SK-N-SH (cell line): ENCODE measurements at regions not wholly inside any gene's neighbourhood (a gene's known extent, or its start where the extent isn't known, plus 50 kb on each side); places are given as distances from the start of the nearest gene placed in this dataset.

Experiments
- CTCF ChIA-PET: fragments of 300-600, 350-600 bp; formaldehyde crosslinking; extraction: SDS; loops from one replicate; lab custom pipeline; 2021; lab: Yijun Ruan, JAX
- POLR2A ChIA-PET: fragments of 350-600 bp; sonication (Branson Sonifier 250); formaldehyde crosslinking; extraction: SDS; loops from one replicate; lab custom pipeline; 2020; ENCODE audit warnings: antibody characterized with exemption, inconsistent platforms; lab: Yijun Ruan, JAX
- DNase-seq: peaks from one replicate; pipeline ENCODE4 v3.0.0; 2012
- H2AFZ ChIP-seq: fragments of 200-600 bp; sonication (generic); 2 replicates; pipeline ENCODE4 v1.8.1; 2016; ENCODE audit warnings: antibody characterized with exemption, mild to moderate bottlenecking, low read depth
- H3F3A ChIP-seq: fragments of 200-600 bp; sonication (generic); replicated peaks from 2 replicates; pipeline ENCODE3; 2016; ENCODE audit warnings: antibody characterized with exemption, mild to moderate bottlenecking; ENCODE audit not compliant: insufficient read depth
- H3K27ac ChIP-seq, 2 experiments: fragments of 200-500 bp in 1 of 2; fragments of 200-600 bp in 1 of 2; sonication (Bioruptor generic) in 1 of 2; sonication (generic), shearing (Covaris generic) in 1 of 2; 2 replicates each; pipeline versions ENCODE4 v1.5.1 to v1.6.1; 2014 to 2016; ENCODE audit warnings: low read depth in 2 of 2, inconsistent platforms in 1 of 2, low read length in 1 of 2, mild to moderate bottlenecking in 1 of 2, mixed read lengths in 1 of 2
- H3K27me3 ChIP-seq: fragments of 200-600 bp; sonication (generic), shearing (Covaris generic); 2 replicates; pipeline ENCODE4 v1.6.1; 2016; ENCODE audit warnings: mixed run types; ENCODE audit not compliant: insufficient read depth
- H3K36me3 ChIP-seq, 2 experiments: fragments of 200-500 bp in 1 of 2; fragments of 200-600 bp in 1 of 2; sonication (Bioruptor generic) in 1 of 2; sonication (generic) in 1 of 2; replicated peaks in 1 of 2; 2 replicates each; pipeline versions ENCODE3 to v1.5.1; 2014 to 2016; ENCODE audit warnings: low read length in 1 of 2, mild to moderate bottlenecking in 1 of 2; ENCODE audit not compliant: insufficient read depth in 2 of 2, control insufficient read depth in 1 of 2
- H3K4me1 ChIP-seq, 2 experiments: fragments of 200-500 bp in 1 of 2; fragments of 200-600 bp in 1 of 2; sonication (Bioruptor generic) in 1 of 2; sonication (generic), shearing (Covaris generic) in 1 of 2; 2 replicates each; pipeline versions ENCODE4 v1.5.1 to v1.6.1; 2014 to 2016; ENCODE audit warnings: low read depth in 1 of 2, low read length in 1 of 2, mixed run types in 1 of 2; ENCODE audit not compliant: insufficient read depth in 2 of 2, control insufficient read depth in 1 of 2
- H3K4me2 ChIP-seq: fragments of 200-600 bp; sonication (generic), shearing (Covaris generic); 2 replicates; pipeline ENCODE4 v1.6.1; 2017; ENCODE audit warnings: mixed run types
- H3K4me3 ChIP-seq, 2 experiments: fragments of 200-500 bp in 1 of 2; fragments of 200-600 bp in 1 of 2; sonication (Bioruptor generic) in 1 of 2; sonication (generic), shearing (Covaris generic) in 1 of 2; 2 replicates each; pipeline versions ENCODE4 v1.5.1 to v1.8.1; 2014 to 2016; ENCODE audit warnings: low read depth in 2 of 2, inconsistent platforms in 1 of 2, low read length in 1 of 2, mild to moderate bottlenecking in 1 of 2, mixed read lengths in 1 of 2, moderate library complexity in 1 of 2
- H3K79me2 ChIP-seq: fragments of 200-600 bp; sonication (generic); 2 replicates; pipeline ENCODE4 v1.8.1; 2017; ENCODE audit warnings: mild to moderate bottlenecking; ENCODE audit not compliant: insufficient read depth
- H3K9ac ChIP-seq: fragments of 200-600 bp; sonication (generic); 2 replicates; pipeline ENCODE4 v1.6.1; 2017; ENCODE audit warnings: mixed run types
- H3K9me2 ChIP-seq: fragments of 200-600 bp; sonication (generic); 2 replicates; pipeline ENCODE4 v1.6.1; 2017; ENCODE audit warnings: mixed run types
- H3K9me3 ChIP-seq: fragments of 200-600 bp; sonication (generic); 2 replicates; pipeline ENCODE4 v1.6.1; 2017; ENCODE audit warnings: mixed run types, mild to moderate bottlenecking, moderate library complexity
- H4K20me1 ChIP-seq: fragments of 200-600 bp; sonication (generic); 2 replicates; pipeline ENCODE4 v1.6.1; 2017; ENCODE audit warnings: mild to moderate bottlenecking, mixed run types; ENCODE audit not compliant: insufficient read depth
- ELF1 ChIP-seq: IDR thresholded peaks from 2 replicates; pipeline ENCODE4 v1.4.0; 2012
- FOSL2 ChIP-seq: IDR thresholded peaks from 2 replicates; pipeline ENCODE4 v1.4.0; 2012; ENCODE audit warnings: low read depth, mild to moderate bottlenecking, moderate library complexity, borderline replicate concordance
- FOXJ3 ChIP-seq: sonication (generic); formaldehyde crosslinking; IDR thresholded peaks from 2 replicates; pipeline ENCODE4 v1.5.1; 2020; ENCODE audit warnings: mild to moderate bottlenecking, missing genetic modification reagents
- JUND ChIP-seq: IDR thresholded peaks from 2 replicates; pipeline ENCODE4 v1.4.0; 2012
- MXI1 ChIP-seq: IDR thresholded peaks from 2 replicates; pipeline ENCODE4 v1.6.1; 2012; ENCODE audit warnings: mild to moderate bottlenecking, low read depth, low read length, improper control_type of control experiment
- NFIC ChIP-seq: IDR thresholded peaks from 2 replicates; pipeline ENCODE4 v1.4.0; 2012; ENCODE audit warnings: borderline replicate concordance
- NRF1 ChIP-seq: IDR thresholded peaks from 2 replicates; pipeline ENCODE4 v1.6.1; 2012; ENCODE audit warnings: low read depth, mild to moderate bottlenecking, low read length
- RCOR1 ChIP-seq: fragments of 150-350 bp; IDR thresholded peaks from 2 replicates; pipeline ENCODE4 v1.6.1; 2017; ENCODE audit warnings: antibody characterized with exemption, low read length
- RFX5 ChIP-seq: IDR thresholded peaks from 2 replicates; pipeline ENCODE4 v1.6.1; 2012; ENCODE audit warnings: mild to moderate bottlenecking, improper control_type of control experiment, low read length
- SIN3A ChIP-seq: IDR thresholded peaks from 2 replicates; pipeline ENCODE4 v1.6.1; 2012; ENCODE audit warnings: low read depth, mild to moderate bottlenecking, low read length, moderate library complexity, borderline replicate concordance
- TCF12 ChIP-seq: IDR thresholded peaks from 2 replicates; pipeline ENCODE4 v1.4.0; 2012
- WGBS: methylation state at CpG from one replicate; pipeline ENCODE4 v1.1.6; 2017; ENCODE audit warnings: low lambda C conversion rate; 5-methylcytosine and 5-hydroxymethylcytosine counted together
- TF ChIP-seq, protein P1 (sequence below): fragments of 150-350 bp; IDR thresholded peaks from 2 replicates; pipeline ENCODE4 v1.6.1; 2016; ENCODE audit warnings: mild to moderate bottlenecking, low read depth, low read length
- TF ChIP-seq, protein P2 (sequence below): IDR thresholded peaks from 2 replicates; pipeline ENCODE4 v1.6.1; 2012; ENCODE audit warnings: mild to moderate bottlenecking, low read depth, low read length, moderate library complexity
- TF ChIP-seq, protein P3 (sequence below): fragments of 150-350 bp; IDR thresholded peaks from 2 replicates; pipeline ENCODE4 v1.6.1; 2017; ENCODE audit warnings: antibody characterized with exemption, low read length, low read depth, borderline replicate concordance

DNA sequence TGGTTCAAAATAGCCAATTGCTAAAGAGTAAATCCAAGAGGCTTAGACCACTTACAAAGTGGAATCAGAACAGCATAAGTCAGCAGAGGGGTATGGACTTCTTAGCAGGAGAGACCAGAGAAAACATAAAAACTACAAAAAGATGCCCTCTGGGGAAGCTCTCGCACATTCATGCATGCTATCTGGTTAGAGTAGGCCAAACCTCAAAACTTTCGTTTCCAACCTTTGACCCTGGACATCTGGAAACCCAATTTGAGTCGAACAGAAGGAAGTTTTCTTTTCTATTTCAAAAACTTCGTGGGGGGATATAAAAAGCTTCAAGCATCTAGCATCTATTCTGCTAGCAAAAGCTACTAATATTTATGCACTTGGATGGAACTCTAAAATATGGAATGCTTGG is 523.9 kb upstream of the AGTR1 start:
- H3K4me1 ChIP-seq: no peaks in the 10 kb centered on the region; a peak in 1 of 4 replicates
- CTCF ChIA-PET: interaction anchor here (0.7 kb wide), 1 partner anchor 11 kb away, joined by 5 read pairs; no protein-coding TSS in a partner anchor
- no peaks in the 10 kb centered on the region for H3F3A ChIP-seq
- H2AFZ ChIP-seq: no peak overlapping the region
- no peak overlapping the region for H3K27ac ChIP-seq
- no peak overlapping the region for H3K4me2 ChIP-seq
- no peak overlapping the region for H3K9ac ChIP-seq
- no peaks in the 10 kb centered on the region for H3K27me3 ChIP-seq
- H3K4me3 ChIP-seq: no peak overlapping the region
- no peaks in the 10 kb centered on the region for H3K9me3 ChIP-seq
- 56% methylated on average over 4 of the region's 4 CpGs for WGBS
- H3K9me2 ChIP-seq: no peaks in the 10 kb centered on the region
- H4K20me1 ChIP-seq: no peaks in the 10 kb centered on the region
- DNase-seq: no peak
- no peaks in the 10 kb centered on the region for H3K36me3 ChIP-seq
- no peak for TF ChIP-seq NFIC
- no peak for TF ChIP-seq TCF12
- TF ChIP-seq SIN3A: no peak
- TF ChIP-seq RFX5: no peak
- TF ChIP-seq ELF1: no peak
- no peak for TF ChIP-seq MXI1
- TF ChIP-seq RCOR1: no peak
- POLR2A ChIA-PET: no interaction called here
- H3K79me2 ChIP-seq: no peaks in the 10 kb centered on the region

DNA sequence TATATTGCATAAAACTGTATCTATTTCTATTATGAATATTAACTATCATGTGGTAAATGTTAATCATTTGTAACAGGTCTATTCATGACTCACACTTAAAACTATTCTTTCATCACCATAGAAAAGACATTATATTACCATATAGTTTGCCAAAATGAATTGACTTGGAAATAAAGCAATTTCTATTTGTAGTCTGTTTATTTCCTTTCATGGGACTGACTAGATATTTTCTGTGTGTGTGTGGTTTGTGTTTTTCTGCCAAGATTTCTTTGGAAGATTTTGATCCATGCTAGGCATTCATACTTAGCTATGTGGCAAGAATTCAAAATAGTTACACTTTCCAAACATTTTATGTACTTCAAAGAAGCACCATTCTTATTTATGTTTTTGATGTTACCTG is 522.5 kb upstream of the AGTR1 start:
- CTCF ChIA-PET: interaction anchor here (1.0 kb wide), 1 partner anchor 12 kb away, joined by 3 read pairs; no protein-coding TSS in a partner anchor

DNA sequence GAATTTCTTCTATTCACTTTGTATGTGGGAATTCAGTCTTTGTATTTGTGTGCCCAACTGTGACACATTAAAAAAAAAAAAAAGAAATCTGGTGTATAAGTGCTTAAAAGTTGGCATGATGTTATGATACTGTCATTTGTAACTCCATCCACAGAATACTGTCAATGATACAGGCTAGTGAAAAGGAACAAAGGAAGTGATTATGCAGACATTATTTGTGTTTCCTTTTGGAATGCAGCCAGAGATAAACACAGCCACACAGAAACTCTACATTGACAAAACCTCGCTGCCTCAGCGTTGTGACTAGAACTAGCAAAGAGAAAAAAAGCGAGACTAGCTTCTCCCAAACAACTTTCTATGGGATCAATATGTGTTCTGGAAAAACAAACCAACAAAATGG is 519.2 kb upstream of the AGTR1 start:
- no peak overlapping the region for H2AFZ ChIP-seq
- TF ChIP-seq RCOR1 (no peak), RFX5 (no peak), NRF1 (no peak), FOSL2 (no peak), FOXJ3 (CRISPR knock-in tag) (no peak)
- TF ChIP-seq, protein P1, sequence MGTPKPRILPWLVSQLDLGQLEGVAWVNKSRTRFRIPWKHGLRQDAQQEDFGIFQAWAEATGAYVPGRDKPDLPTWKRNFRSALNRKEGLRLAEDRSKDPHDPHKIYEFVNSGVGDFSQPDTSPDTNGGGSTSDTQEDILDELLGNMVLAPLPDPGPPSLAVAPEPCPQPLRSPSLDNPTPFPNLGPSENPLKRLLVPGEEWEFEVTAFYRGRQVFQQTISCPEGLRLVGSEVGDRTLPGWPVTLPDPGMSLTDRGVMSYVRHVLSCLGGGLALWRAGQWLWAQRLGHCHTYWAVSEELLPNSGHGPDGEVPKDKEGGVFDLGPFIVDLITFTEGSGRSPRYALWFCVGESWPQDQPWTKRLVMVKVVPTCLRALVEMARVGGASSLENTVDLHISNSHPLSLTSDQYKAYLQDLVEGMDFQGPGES: no peak
- TF ChIP-seq, protein P2, sequence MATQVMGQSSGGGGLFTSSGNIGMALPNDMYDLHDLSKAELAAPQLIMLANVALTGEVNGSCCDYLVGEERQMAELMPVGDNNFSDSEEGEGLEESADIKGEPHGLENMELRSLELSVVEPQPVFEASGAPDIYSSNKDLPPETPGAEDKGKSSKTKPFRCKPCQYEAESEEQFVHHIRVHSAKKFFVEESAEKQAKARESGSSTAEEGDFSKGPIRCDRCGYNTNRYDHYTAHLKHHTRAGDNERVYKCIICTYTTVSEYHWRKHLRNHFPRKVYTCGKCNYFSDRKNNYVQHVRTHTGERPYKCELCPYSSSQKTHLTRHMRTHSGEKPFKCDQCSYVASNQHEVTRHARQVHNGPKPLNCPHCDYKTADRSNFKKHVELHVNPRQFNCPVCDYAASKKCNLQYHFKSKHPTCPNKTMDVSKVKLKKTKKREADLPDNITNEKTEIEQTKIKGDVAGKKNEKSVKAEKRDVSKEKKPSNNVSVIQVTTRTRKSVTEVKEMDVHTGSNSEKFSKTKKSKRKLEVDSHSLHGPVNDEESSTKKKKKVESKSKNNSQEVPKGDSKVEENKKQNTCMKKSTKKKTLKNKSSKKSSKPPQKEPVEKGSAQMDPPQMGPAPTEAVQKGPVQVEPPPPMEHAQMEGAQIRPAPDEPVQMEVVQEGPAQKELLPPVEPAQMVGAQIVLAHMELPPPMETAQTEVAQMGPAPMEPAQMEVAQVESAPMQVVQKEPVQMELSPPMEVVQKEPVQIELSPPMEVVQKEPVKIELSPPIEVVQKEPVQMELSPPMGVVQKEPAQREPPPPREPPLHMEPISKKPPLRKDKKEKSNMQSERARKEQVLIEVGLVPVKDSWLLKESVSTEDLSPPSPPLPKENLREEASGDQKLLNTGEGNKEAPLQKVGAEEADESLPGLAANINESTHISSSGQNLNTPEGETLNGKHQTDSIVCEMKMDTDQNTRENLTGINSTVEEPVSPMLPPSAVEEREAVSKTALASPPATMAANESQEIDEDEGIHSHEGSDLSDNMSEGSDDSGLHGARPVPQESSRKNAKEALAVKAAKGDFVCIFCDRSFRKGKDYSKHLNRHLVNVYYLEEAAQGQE: no peak

More for the DNA sequence above, 522.5 kb upstream of the AGTR1 start:
- POLR2A ChIA-PET: no interaction called here
- H3K27me3 ChIP-seq: no peaks in the 10 kb centered on the region
- H3K9me2 ChIP-seq: no peaks in the 10 kb centered on the region
- no peak for DNase-seq
- H2AFZ ChIP-seq: no peak overlapping the region
- 0 out of 2 replicates have a peak, but pooled peaks have one; percentile 9 for TF ChIP-seq TCF12
- TF ChIP-seq MXI1: no peak
- TF ChIP-seq, protein P3, sequence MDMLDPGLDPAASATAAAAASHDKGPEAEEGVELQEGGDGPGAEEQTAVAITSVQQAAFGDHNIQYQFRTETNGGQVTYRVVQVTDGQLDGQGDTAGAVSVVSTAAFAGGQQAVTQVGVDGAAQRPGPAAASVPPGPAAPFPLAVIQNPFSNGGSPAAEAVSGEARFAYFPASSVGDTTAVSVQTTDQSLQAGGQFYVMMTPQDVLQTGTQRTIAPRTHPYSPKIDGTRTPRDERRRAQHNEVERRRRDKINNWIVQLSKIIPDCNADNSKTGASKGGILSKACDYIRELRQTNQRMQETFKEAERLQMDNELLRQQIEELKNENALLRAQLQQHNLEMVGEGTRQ: no peak
- 0 out of 2 replicates have a peak, but pooled peaks have one; percentile 8 for TF ChIP-seq JUND
- TF ChIP-seq NFIC: 0 out of 2 replicates have a peak, but pooled peaks have one; percentile 14
- TF ChIP-seq, all 33 proteins: peak for 3
- Histone ChIP-seq H3K27ac (no peak overlapping the region; a peak in 1 of 4 replicates), H3K4me1 (no peaks in the 10 kb centered on the region; a peak in 1 of 4 replicates), H3K4me2 (no peak overlapping the region), H3K9ac (no peak overlapping the region), H3K4me3 (no peak overlapping the region), H3K79me2 (no peaks in the 10 kb centered on the region), H3K9me3 (no peaks in the 10 kb centered on the region), H3K36me3 (no peaks in the 10 kb centered on the region), H4K20me1 (no peaks in the 10 kb centered on the region), H3F3A (no peaks in the 10 kb centered on the region)

More for the DNA sequence above, 519.2 kb upstream of the AGTR1 start:
- H3K36me3 ChIP-seq: no peaks in the 10 kb centered on the region
- POLR2A ChIA-PET: no interaction called here
- H3K4me1 ChIP-seq: no peaks in the 10 kb centered on the region; a peak in 1 of 4 replicates
- no peak overlapping the region for H3K4me3 ChIP-seq
- no peaks in the 10 kb centered on the region for H3F3A ChIP-seq
- CTCF ChIA-PET: interaction anchor here (0.6 kb wide), 1 partner anchor 30 kb away, joined by 3 read pairs; no protein-coding TSS in a partner anchor
- H3K9me2 ChIP-seq: no peaks in the 10 kb centered on the region
- H3K9ac ChIP-seq: no peak overlapping the region
- no peak for DNase-seq
- H3K27me3 ChIP-seq: no peaks in the 10 kb centered on the region
- 56% methylated on average over 3 of the region's 3 CpGs for whole genome bisulfite sequencing
- no peak overlapping the region for H3K4me2 ChIP-seq
- H3K79me2 ChIP-seq: no peaks in the 10 kb centered on the region
- H4K20me1 ChIP-seq: no peaks in the 10 kb centered on the region
- no peak overlapping the region; a peak in 1 of 4 replicates for H3K27ac ChIP-seq
- no peaks in the 10 kb centered on the region for H3K9me3 ChIP-seq
